GM21423 (cell line): ENCODE measurements at regions not wholly inside any gene's neighbourhood (a gene's known extent, or its start where the extent isn't known, plus 50 kb on each side); places are given as distances from the start of the nearest gene placed in this dataset.
A peak's percentile ranks its signal among the peaks of the same experiment; 100 is the strongest.
"Not testable (repeated sequence)": the region's sequence is repeated elsewhere in the genome, so short reads cannot be mapped to it uniquely, and the experiment has no call there.

Experiments used
- ATAC-seq: cut with Tn5 transposase; IDR thresholded peaks from one replicate; pipeline ENCODE4 v1.9.1; 2021; ENCODE audit warnings: mild to moderate bottlenecking, moderate library complexity; ENCODE audit not compliant: unreplicated experiment

GRCh38 chr13:65965501-65965900 is 1264.6 kb downstream of the PCDH9 start:
- ATAC-seq = no peak

GRCh38 chr13:65964672-65965071 is 1265.5 kb downstream of the PCDH9 start:
- no peak for ATAC-seq

DNA sequence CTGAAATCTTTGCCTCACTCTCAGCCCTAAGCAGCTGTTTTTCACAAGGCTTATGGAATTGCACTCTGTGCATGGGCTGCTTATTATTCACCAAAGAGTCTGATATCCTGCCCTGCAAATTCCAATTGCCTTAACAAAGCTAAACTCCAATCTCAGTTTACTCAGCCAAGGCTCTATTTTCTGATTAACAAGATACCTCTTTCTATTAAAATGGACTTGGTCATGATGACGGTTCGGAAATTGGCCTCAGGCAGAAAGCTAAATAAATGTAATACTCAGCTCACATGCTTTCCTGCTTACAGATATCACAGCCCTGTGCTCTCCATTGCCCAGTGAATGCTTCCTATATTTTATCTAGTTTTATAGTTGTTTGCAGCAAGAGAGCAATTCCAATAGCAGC is 1270.8 kb downstream of the PCDH9 start:
- no peak for ATAC-seq

DNA sequence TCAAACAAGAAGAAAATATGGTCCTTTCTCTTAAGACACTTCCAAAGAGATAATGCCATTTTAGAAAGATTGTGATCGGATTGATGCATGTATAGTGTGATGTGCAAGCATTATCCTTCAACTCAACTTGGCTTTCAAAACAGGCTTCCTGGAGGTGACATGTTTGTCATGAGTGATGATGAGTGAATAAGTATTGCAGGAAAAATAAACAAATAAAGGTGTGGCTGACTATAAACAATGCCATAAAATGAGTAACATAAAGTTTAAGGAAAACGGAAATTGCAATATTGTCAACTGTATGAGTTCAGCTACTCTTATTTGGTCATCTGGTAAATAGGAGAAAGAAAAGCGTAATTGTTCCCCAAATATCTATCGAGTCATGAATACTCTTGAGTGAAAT is 1283.7 kb downstream of the PCDH9 start:
- no peak for ATAC-seq

DNA sequence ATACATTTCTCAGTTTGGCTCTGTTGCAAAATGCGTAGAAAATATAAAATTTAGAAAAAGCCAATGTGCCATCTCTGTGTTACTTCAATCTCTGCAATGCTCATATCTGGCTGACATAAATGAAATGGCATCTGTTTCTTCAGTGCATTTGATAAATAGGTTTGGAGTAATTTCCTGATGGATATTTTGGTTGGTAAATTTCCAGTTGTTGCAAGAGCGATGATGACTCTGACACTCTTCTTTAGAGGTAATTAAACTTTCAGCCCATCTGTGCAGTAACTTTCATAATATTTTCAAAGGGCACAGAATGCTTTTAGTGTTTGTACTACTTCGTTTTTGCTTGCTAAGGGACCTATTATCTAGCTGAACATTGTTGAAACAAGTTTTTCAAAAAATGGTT is 1286.4 kb downstream of the PCDH9 start:
- no peak for ATAC-seq

- ATAC-seq = no peak
Observed at GRCh38 chr13:65943024-65943423, 1287.1 kb downstream of the PCDH9 start.

DNA sequence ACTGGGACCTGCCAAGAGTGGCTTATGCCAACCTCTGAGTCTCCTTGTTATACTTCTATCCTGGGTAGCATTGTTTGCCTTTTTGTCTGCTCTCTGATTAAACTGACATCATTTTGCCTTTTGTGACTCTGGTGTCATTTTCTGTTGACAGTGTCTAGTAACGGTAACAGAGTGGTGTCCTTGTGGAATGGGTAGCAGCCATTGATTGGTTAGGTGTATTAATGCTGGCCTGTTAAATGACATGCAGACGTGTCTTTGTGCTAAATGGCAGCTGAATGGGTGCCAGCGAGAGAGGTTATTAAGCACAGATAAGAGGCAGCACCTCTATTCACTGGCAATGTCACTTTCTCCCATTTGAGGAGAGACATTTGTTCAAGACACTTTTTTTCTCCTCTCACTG is 1289.4 kb downstream of the PCDH9 start:
- no peak for ATAC-seq

DNA sequence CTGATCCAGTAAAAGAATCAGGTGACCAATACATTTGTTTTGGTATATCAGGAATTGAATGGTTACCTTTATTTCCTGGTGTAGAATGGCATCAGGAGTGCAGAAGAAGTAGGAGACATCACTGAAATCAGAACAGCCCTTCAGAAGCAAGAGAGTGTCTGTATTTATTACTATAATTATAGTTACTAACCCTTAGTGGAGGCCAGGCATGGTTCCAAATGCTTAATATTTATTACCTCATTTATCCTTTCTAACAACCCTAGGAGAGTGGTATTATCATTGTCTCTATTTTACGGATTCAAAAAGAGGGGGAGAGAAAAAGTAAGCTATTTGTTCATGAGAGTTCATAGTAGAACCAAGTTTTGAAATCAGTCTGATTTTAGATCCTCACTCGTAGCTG is 1292.9 kb downstream of the PCDH9 start:
- no peak for ATAC-seq

DNA sequence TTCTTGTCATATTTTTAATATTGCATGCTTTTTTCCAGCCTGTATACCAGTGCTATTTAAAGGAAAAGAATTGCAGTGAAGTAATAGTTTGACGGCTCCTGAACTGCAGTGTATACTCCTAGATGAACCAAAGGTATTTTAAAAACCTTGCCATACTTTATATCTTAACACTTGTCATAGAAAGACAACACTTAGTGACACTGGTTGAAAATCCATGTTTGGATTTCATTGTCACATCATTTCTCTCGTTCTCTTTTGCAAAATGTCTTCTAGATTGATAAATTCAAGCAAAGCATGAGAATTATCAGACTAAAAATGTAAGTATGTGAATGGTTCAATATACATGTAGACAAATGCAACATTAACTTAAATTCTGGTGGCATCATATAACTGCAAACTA is 1293.9 kb downstream of the PCDH9 start:
- ATAC-seq = no peak

- ATAC-seq = no peak
Observed at GRCh38 chr13:65932587-65933239, 1297.4 kb downstream of the PCDH9 start.

DNA sequence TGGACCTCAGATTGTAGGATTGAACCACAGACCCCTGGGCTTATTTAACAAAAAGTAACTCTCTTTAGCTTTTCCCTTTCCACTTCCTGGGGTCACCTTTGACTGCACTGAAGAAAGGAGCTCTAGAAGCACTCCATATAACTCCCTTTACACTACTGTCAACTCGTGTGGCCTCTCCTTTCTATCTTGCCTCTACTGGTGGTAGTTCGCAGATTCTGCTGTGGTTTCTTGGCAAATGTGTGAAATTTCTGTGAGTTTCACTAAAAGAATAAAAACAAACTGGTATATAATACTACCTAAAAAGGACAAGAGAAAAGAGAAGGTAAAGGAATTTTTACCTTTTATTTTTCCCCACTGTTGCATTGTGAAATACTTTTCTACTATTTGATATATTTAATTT is 1298.1 kb downstream of the PCDH9 start:
- no peak for ATAC-seq

GRCh38 chr13:65929436-65929835 is 1300.7 kb downstream of the PCDH9 start:
- no peak for ATAC-seq

GRCh38 chr13:65926750-65927171 is 1303.4 kb downstream of the PCDH9 start:
- ATAC-seq = peak; percentile 82

- ATAC-seq = not testable (repeated sequence)
Observed at GRCh38 chr13:65922846-65923245, 1307.3 kb downstream of the PCDH9 start.

DNA sequence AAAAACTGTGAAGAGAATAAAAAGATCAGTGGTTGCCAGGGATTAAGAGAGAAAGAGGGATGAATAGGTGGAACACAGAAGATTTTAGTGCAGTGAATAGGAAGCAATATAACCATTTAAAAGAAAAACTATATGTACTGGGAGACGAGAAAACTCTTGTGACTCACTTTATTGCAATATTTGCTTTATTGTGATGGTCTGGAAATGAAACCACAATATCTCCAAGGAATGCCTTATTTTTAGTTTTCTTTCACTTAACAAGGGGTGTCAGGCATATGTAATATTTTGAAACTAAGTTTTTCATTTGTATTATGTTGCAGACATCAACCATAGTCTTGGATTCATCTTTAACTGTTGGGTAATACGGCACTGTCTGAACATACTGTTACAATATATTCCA is 1308.2 kb downstream of the PCDH9 start:
- no peak for ATAC-seq

DNA sequence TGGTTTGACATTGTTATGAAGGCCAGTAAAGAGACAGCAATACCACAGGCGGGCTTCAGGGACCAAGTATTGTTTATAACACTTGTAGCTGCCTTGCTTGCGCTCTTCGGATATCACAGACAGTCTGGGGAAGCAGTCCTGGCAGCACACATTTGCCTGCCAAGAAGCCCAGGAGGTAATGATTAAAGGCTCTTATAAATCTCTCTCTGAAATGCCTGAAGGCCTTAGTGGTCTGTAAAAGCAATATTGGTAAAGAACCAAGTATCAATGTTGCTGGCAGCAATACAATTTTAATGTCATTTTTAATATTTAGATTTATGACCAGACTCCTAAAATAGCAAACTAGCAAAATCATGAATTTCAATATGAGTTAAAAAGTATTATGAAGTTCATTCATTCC is 1312.4 kb downstream of the PCDH9 start:
- ATAC-seq = no peak

- no peak for ATAC-seq
Observed at GRCh38 chr13:65915195-65915594, 1314.9 kb downstream of the PCDH9 start.

GRCh38 chr13:65914716-65915115 is 1315.4 kb downstream of the PCDH9 start:
- ATAC-seq = no peak

DNA sequence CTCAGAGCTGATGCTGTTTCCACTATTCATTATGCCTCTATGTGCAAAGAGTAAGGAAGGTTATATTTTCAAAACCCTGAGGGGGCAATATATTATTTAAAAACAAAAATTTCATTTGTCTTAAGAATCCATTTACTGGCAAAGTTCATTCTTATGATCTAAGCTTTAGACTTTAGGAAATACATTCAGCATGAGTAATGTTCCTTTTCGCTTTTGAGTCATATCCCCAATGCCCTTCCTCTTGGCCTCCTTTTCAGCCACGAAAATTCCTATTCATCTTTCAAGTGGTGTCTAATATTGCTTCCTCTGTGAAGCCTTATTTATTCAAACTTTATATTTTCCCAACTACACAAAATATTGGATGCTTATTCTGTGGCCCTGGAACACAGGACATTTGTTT is 1317.0 kb downstream of the PCDH9 start:
- ATAC-seq = no peak

DNA sequence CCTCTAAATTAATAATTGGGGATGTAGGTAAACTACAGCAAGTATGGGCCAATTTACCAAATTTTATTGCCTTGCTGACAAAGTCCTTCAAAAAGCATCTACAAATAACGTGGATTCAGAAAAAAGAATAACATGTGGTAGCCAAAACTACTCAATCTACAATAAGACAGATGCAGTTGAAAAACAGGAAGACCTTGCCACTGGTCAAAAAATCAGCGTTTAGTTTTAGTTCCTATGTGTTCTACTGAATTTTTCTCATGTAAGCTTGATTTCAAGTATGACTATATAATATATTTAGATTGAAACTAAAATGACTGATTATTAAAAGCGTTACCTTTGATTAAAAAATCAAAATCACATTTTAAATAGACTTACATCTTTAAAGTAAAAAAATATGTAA is 1317.6 kb downstream of the PCDH9 start:
- ATAC-seq = no peak

DNA sequence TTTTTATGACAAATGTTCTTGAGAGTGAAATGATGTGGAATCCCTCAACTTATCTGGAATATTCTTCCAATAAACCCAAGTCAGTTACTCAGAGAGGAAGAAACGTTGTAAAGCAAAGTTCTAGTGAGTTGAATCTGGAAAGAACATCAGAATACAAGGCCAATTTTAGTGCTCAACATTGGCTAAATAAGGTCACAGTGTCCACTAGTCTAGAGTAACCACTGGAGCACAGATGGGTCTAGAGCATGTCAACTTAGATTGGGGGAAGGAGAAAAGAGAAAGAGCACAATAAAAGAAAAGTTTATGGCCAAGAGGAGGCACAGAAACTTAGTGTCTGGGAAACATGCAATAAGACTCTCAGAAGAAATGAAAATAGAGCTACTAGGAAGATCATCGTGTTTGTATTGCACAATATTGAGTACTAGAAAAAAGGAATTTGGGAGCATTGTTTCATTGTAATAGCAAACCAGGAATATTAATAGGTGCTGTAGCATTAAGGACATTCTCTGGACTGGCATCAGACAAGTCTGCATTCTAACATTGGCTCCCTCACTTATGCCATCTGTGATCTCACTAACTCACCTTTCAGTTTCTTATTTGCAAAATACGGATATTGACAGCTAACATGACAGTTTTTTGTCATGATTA is 1318.5 kb downstream of the PCDH9 start:
- no peak for ATAC-seq

DNA sequence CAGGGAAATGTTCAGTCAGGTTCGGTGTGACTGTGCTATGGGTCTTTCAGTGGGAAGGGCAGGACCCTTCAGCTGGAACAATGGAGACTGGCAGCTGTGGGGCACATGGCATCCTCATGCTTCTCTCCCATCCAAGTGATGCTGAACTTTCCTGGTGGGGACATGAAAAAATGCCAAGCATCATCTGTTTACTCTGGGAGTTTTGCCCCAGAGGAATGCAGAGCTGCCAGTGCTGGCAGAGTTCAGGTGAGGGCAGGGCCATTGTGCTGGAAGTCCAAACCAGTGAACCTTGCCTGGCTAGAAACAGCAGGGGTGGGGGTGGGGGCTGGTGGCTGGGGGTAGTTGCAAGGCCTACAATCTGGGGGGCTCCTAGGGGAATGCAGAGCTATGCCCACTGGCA is 1320.6 kb downstream of the PCDH9 start:
- ATAC-seq = no peak
